ENCODE measurements at regions not wholly inside any gene's neighbourhood (a gene's known extent, or its start where the extent isn't known, plus 50 kb on each side); places are given as distances from the start of the nearest gene placed in this dataset.

GRCh38 chr1:232696466-232696865 lies 66.5 kb upstream of the SIPA1L2 start:
- Histone ChIP-seq H3K4me3 (no peak overlapping the region), H3K9me3 (no peaks in the 10 kb centered on the region), H3K4me1 (peaks cover 0 to 13% (median 0%) of the 10 kb centered on the region in 3 donors), H3K27me3 (no peaks in the 10 kb centered on the region), H3K27ac (no peak overlapping the region), H3K36me3 (no peaks in the 10 kb centered on the region)
- DNase-seq = no peak
- intact Hi-C loops (cut with DNase I) = no loop called here
- TF ChIP-seq CTCF (IDR thresholded peaks at IDR 0.05) = no peak
- no peak for TF ChIP-seq POLR2A (IDR thresholded peaks at IDR 0.05)
- 73 to 81% methylated on average over 3 to 6 of the region's 6 CpGs for WGBS, 2 donors

- WGBS, 2 donors = 55 to 58% methylated on average over 3 of the region's 4 CpGs
- TF ChIP-seq POLR2A (IDR thresholded peaks at IDR 0.05) = no peak
- no peak for TF ChIP-seq CTCF (IDR thresholded peaks at IDR 0.05)
Observed at GRCh38 chr1:232697187-232697822, 67.4 kb upstream of the SIPA1L2 start.

GRCh38 chr1:232699814-232700213 lies 69.9 kb upstream of the SIPA1L2 start:
- intact Hi-C loops (cut with DNase I) = no loop called here
- H3K36me3 ChIP-seq = no peaks in the 10 kb centered on the region
- WGBS, 2 donors = 74 to 86% methylated on average over 6 of the region's 6 CpGs
- peaks cover 7 to 24% (median 9%) of the 10 kb centered on the region in 3 donors for H3K4me1 ChIP-seq
- no peaks in the 10 kb centered on the region for H3K9me3 ChIP-seq
- no peak for TF ChIP-seq POLR2A (IDR thresholded peaks at IDR 0.05)
- no peak for TF ChIP-seq CTCF (IDR thresholded peaks at IDR 0.05)
- no peaks in the 10 kb centered on the region for H3K27me3 ChIP-seq
- DNase-seq = no peak
- no peak overlapping the region for H3K4me3 ChIP-seq
- no peak overlapping the region for H3K27ac ChIP-seq

More at GRCh38 chr1:232697187-232697822, 67.4 kb upstream of the SIPA1L2 start:
- Histone ChIP-seq H3K27ac (no peak overlapping the region), H3K4me3 (no peak overlapping the region), H3K27me3 (no peaks in the 10 kb centered on the region), H3K36me3 (no peaks in the 10 kb centered on the region), H3K9me3 (no peaks in the 10 kb centered on the region), H3K4me1 (peaks cover 0 to 13% (median 0%) of the 10 kb centered on the region in 3 donors)
- no peak for DNase-seq
- intact Hi-C loops (cut with DNase I) = no loop called here

GRCh38 chr1:232702911-232703310 lies 73.0 kb upstream of the SIPA1L2 start:
- intact Hi-C loops (cut with DNase I) = no loop called here
- Histone ChIP-seq H3K27ac (no peak overlapping the region), H3K4me1 (peaks cover 17 to 43% (median 37%) of the 10 kb centered on the region in 3 donors), H3K36me3 (no peaks in the 10 kb centered on the region), H3K9me3 (no peaks in the 10 kb centered on the region), H3K4me3 (no peak overlapping the region), H3K27me3 (no peaks in the 10 kb centered on the region)
- DNase-seq = no peak
- 82 to 90% methylated on average over 5 of the region's 5 CpGs for WGBS, 2 donors
- TF ChIP-seq CTCF (IDR thresholded peaks at IDR 0.05) (no peak), POLR2A (IDR thresholded peaks at IDR 0.05) (no peak)

- Histone ChIP-seq H3K27me3 (no peaks in the 10 kb centered on the region), H3K27ac (peak overlapping the region; percentile 60 to 83 (median 75)), H3K9me3 (no peaks in the 10 kb centered on the region), H3K36me3 (no peaks in the 10 kb centered on the region), H3K4me3 (no peak overlapping the region), H3K4me1 (peaks cover 17 to 49% (median 37%) of the 10 kb centered on the region in 3 donors)
- TF ChIP-seq CTCF (IDR thresholded peaks at IDR 0.05) (no peak), POLR2A (IDR thresholded peaks at IDR 0.05) (no peak)
- 51 to 54% methylated on average over 2 of the region's 2 CpGs for WGBS, 2 donors
- DNase-seq = no peak
- intact Hi-C loops (cut with DNase I) = no loop called here
Observed at GRCh38 chr1:232704256-232704655, 74.3 kb upstream of the SIPA1L2 start.

All from esophagus squamous epithelium (tissue), 5 donors.